H1 (cell line): ENCODE measurements at regions not wholly inside any gene's neighbourhood (a gene's known extent, or its start where the extent isn't known, plus 50 kb on each side); places are given as distances from the start of the nearest gene placed in this dataset.

Source experiments
- CTCF ChIA-PET: fragments of 300-600 bp; sonication (Branson Sonifier 250); formaldehyde crosslinking; loops from one replicate; lab custom pipeline; 2021; ENCODE audit not compliant: partially characterized antibody; lab: Charles Lee
- POLR2A ChIA-PET: fragments of 300-600 bp; sonication (Branson Sonifier 250); formaldehyde crosslinking; loops from one replicate; lab custom pipeline; 2021; ENCODE audit warnings: inconsistent platforms; ENCODE audit not compliant: partially characterized antibody; lab: Charles Lee
- DNase-seq, 2 experiments: peaks; one replicate each; pipeline versions ENCODE4 v3.0.0 to v3.0.0-alpha.2; 2010 to 2022; ENCODE audit warnings: low spot score in 2 of 2, low read depth in 1 of 2, mixed read lengths in 1 of 2
- FAIRE-seq: peaks from 2 replicates; lab custom pipeline; 2011; peaks lifted over from hg19 to GRCh38; lab: Jason Lieb, UNC
- H2AFZ ChIP-seq: 2 replicates; pipeline ENCODE4 v1.8.1; 2012; ENCODE audit warnings: low read length, inconsistent platforms
- H2AK5ac ChIP-seq: 2 replicates; pipeline ENCODE4 v1.6.1; 2013; ENCODE audit warnings: low read depth, low read length
- H2BK120ac ChIP-seq: replicated peaks from 2 replicates; pipeline ENCODE3; 2013; ENCODE audit warnings: low read depth, low read length, inconsistent platforms
- H2BK12ac ChIP-seq: 2 replicates; pipeline ENCODE4 v1.6.1; 2013; ENCODE audit warnings: low read depth, low read length
- H2BK15ac ChIP-seq: 2 replicates; pipeline ENCODE4 v1.6.1; 2013; ENCODE audit warnings: low read length
- H2BK20ac ChIP-seq: 2 replicates; pipeline ENCODE4 v1.6.1; 2013; ENCODE audit warnings: low read length
- H2BK5ac ChIP-seq: 2 replicates; pipeline ENCODE4 v1.6.1; 2013; ENCODE audit warnings: low read depth, low read length
- H3K14ac ChIP-seq: 2 replicates; pipeline ENCODE4 v1.6.1; 2013; ENCODE audit warnings: inconsistent platforms; ENCODE audit not compliant: insufficient read length
- H3K18ac ChIP-seq: 2 replicates; pipeline ENCODE4 v1.6.1; 2013; ENCODE audit warnings: low read length; ENCODE audit errors: extremely low read depth
- H3K23ac ChIP-seq: 2 replicates; pipeline ENCODE4 v1.6.1; 2013; ENCODE audit warnings: inconsistent platforms; ENCODE audit not compliant: insufficient read length
- H3K23me2 ChIP-seq: 2 replicates; pipeline ENCODE4 v1.6.1; 2013; ENCODE audit warnings: low read depth, low read length
- H3K27ac ChIP-seq: 2 replicates; pipeline ENCODE4 v1.6.1; 2011; ENCODE audit warnings: low read depth, low read length, inconsistent platforms
- H3K27me3 ChIP-seq, 4 experiments: replicated peaks in 1 of 4; 1 replicate in 1 of 4; 2 replicates in 3 of 4; pipeline versions ENCODE4 v1.6.1 to v1.8.1; 2011 to 2013; ENCODE audit warnings: low read length in 3 of 4, mild to moderate bottlenecking in 3 of 4, inconsistent platforms in 2 of 4, mixed read lengths in 2 of 4, moderate library complexity in 1 of 4; ENCODE audit not compliant: control insufficient read depth in 3 of 4, insufficient read depth in 3 of 4; ENCODE audit errors: extremely low read depth in 1 of 4
- H3K36me3 ChIP-seq, 4 experiments: 2 replicates each; pipeline versions ENCODE4 v1.6.1 to v1.8.1; 2011 to 2013; ENCODE audit warnings: mild to moderate bottlenecking in 4 of 4, low read length in 3 of 4, moderate library complexity in 2 of 4, control low read depth in 1 of 4, inconsistent platforms in 1 of 4; ENCODE audit not compliant: insufficient read depth in 4 of 4, control insufficient read depth in 2 of 4
- H3K4ac ChIP-seq: replicated peaks from 2 replicates; pipeline ENCODE3; 2013; ENCODE audit warnings: low read length, low read depth, mixed read lengths, inconsistent platforms; ENCODE audit not compliant: insufficient read length
- H3K4me1 ChIP-seq, 4 experiments: replicated peaks in 1 of 4; 1 replicate in 1 of 4; 2 replicates in 3 of 4; pipeline versions ENCODE4 v1.6.1 to v1.8.1; 2011 to 2013; ENCODE audit warnings: low read length in 3 of 4, inconsistent platforms in 2 of 4, mixed read lengths in 1 of 4; ENCODE audit not compliant: insufficient read depth in 4 of 4, control insufficient read depth in 3 of 4
- H3K4me2 ChIP-seq, 2 experiments: 2 replicates each; pipeline versions ENCODE4 v1.6.1 to v1.8.1; 2011 to 2013; ENCODE audit warnings: low read depth in 2 of 2, low read length in 2 of 2, control low read depth in 1 of 2, inconsistent platforms in 1 of 2, mild to moderate bottlenecking in 1 of 2; ENCODE audit not compliant: insufficient read depth in 1 of 2
- H3K4me3 ChIP-seq, 4 experiments: fragments of 200-600, 300-600 bp in 1 of 4; sonication (generic), shearing (Covaris generic), sonication (Bioruptor Twin) in 1 of 4; 2 replicates each; pipeline versions ENCODE4 v1.5.1 to v1.8.1; 2011 to 2016; ENCODE audit warnings: low read length in 4 of 4, low read depth in 3 of 4, control low read depth in 2 of 4, inconsistent platforms in 2 of 4, mild to moderate bottlenecking in 2 of 4, mixed read lengths in 1 of 4, moderate library complexity in 1 of 4; ENCODE audit not compliant: insufficient read depth in 2 of 4; ENCODE audit errors: extremely low read depth in 1 of 4
- H3K56ac ChIP-seq: replicated peaks from 2 replicates; pipeline ENCODE3; 2013; ENCODE audit warnings: low read depth, mild to moderate bottlenecking, mixed read lengths, low read length, inconsistent platforms; ENCODE audit not compliant: insufficient read length
- H3K79me1 ChIP-seq: 2 replicates; pipeline ENCODE4 v1.6.1; 2013; ENCODE audit warnings: low read depth, low read length, control low read depth
- H3K79me2 ChIP-seq, 2 experiments: 2 replicates each; pipeline versions ENCODE4 v1.6.1 to v1.8.1; 2012 to 2013; ENCODE audit warnings: low read length in 2 of 2, mild to moderate bottlenecking in 2 of 2, inconsistent platforms in 1 of 2; ENCODE audit not compliant: insufficient read depth in 2 of 2, control insufficient read depth in 1 of 2
- H3K9ac ChIP-seq, 4 experiments: replicated peaks in 1 of 4; 1 replicate in 1 of 4; 2 replicates in 3 of 4; pipeline versions ENCODE4 v1.6.1 to v1.8.1; 2011 to 2013; ENCODE audit warnings: low read depth in 3 of 4, low read length in 3 of 4, control low read depth in 2 of 4, mild to moderate bottlenecking in 2 of 4, moderate library complexity in 2 of 4, inconsistent platforms in 1 of 4; ENCODE audit errors: extremely low read depth in 1 of 4
- H3K9me3 ChIP-seq, 2 experiments: 2 replicates each; pipeline versions ENCODE4 v1.6.1 to v1.8.1; 2012 to 2013; ENCODE audit warnings: mild to moderate bottlenecking in 2 of 2, moderate library complexity in 2 of 2, control low read depth in 1 of 2, inconsistent platforms in 1 of 2, low read depth in 1 of 2, low read length in 1 of 2, mixed read lengths in 1 of 2; ENCODE audit not compliant: insufficient read depth in 2 of 2
- H4K20me1 ChIP-seq, 2 experiments: replicated peaks in 1 of 2; 2 replicates each; pipeline versions ENCODE3 to v1.8.1; 2011 to 2013; ENCODE audit warnings: inconsistent platforms in 2 of 2, low read length in 2 of 2, mild to moderate bottlenecking in 1 of 2; ENCODE audit not compliant: insufficient read depth in 2 of 2, control insufficient read depth in 1 of 2
- H4K5ac ChIP-seq: 2 replicates; pipeline ENCODE4 v1.6.1; 2013; ENCODE audit warnings: low read length, low read depth, mixed read lengths, inconsistent platforms; ENCODE audit not compliant: insufficient read length
- H4K8ac ChIP-seq: 2 replicates; pipeline ENCODE4 v1.8.0; 2013; ENCODE audit warnings: mild to moderate bottlenecking, moderate library complexity, low read length, inconsistent platforms; ENCODE audit not compliant: insufficient read depth; ENCODE audit errors: extremely low read depth
- H4K91ac ChIP-seq: replicated peaks from 2 replicates; pipeline ENCODE3; 2013; ENCODE audit warnings: low read length, mixed read lengths, inconsistent platforms; ENCODE audit not compliant: insufficient read length
- ATF2 ChIP-seq: IDR thresholded peaks from 2 replicates; pipeline ENCODE4 v1.6.1; 2012; ENCODE audit warnings: low read length, inconsistent platforms
- BACH1 ChIP-seq: IDR thresholded peaks from 2 replicates; pipeline ENCODE4 v1.6.1; 2012; ENCODE audit warnings: low read length, improper control_type of control experiment
- CEBPB ChIP-seq: IDR thresholded peaks from 2 replicates; pipeline ENCODE4 v1.6.1; 2012; ENCODE audit warnings: low read depth, low read length
- HDAC6 ChIP-seq: IDR thresholded peaks from one replicate; pipeline ENCODE4 v1.7.1; 2012; ENCODE audit warnings: low read depth, mild to moderate bottlenecking, inconsistent platforms, low read length, moderate library complexity
- POU5F1 ChIP-seq: IDR thresholded peaks from 2 replicates; pipeline ENCODE4 v1.6.1; 2011; ENCODE audit warnings: low read depth, mild to moderate bottlenecking, low read length, moderate library complexity
- RFX5 ChIP-seq: IDR thresholded peaks from 2 replicates; pipeline ENCODE4 v1.6.1; 2011; ENCODE audit warnings: low read depth, low read length, improper control_type of control experiment, borderline replicate concordance
- RXRA ChIP-seq: IDR thresholded peaks from 2 replicates; pipeline ENCODE4 v1.6.1; 2011; ENCODE audit warnings: low read depth, mild to moderate bottlenecking, low read length, moderate library complexity; ENCODE audit not compliant: insufficient read depth
- SIN3A ChIP-seq, 2 experiments: IDR thresholded peaks in 1 of 2; conservative IDR thresholded peaks in 1 of 2; 2 replicates each; pipeline ENCODE4 v1.6.1; 2011 to 2012; ENCODE audit warnings: low read length in 2 of 2, improper control_type of control experiment in 1 of 2, low read depth in 1 of 2, mild to moderate bottlenecking in 1 of 2
- SIX5 ChIP-seq: IDR thresholded peaks from 2 replicates; pipeline ENCODE4 v1.6.1; 2011; ENCODE audit warnings: mild to moderate bottlenecking, low read depth, low read length
- SP1 ChIP-seq: IDR thresholded peaks from 2 replicates; pipeline ENCODE4 v1.6.1; 2011; ENCODE audit warnings: low read depth, low read length
- SUZ12 ChIP-seq: fragments of 200-600 bp; sonication (generic); IDR thresholded peaks from 2 replicates; pipeline ENCODE4 v1.6.1; 2012; ENCODE audit warnings: mild to moderate bottlenecking, inconsistent platforms, low read length, moderate library complexity, mixed read lengths
- TAF7 ChIP-seq: optimal IDR thresholded peaks from 2 replicates; pipeline ENCODE3; 2011; ENCODE audit warnings: low read depth, mild to moderate bottlenecking, inconsistent platforms, low read length, moderate library complexity, borderline replicate concordance
- WGBS, 2 experiments: shearing (Covaris generic) in 1 of 2; methylation state at CpG; one replicate each; pipeline versions ENCODE4 v1.1.6 to v1.1.7; 2013 to 2015; ENCODE audit warnings: low lambda C conversion rate in 2 of 2, mixed read lengths in 2 of 2, inconsistent platforms in 1 of 2, low coverage in 1 of 2, missing lambda C conversion rate in 1 of 2; ENCODE audit not compliant: insufficient replicate concordance in 2 of 2, insufficient coverage in 1 of 2, insufficient read length in 1 of 2; ENCODE audit errors: extremely low coverage in 1 of 2, missing lambda C conversion rate in 1 of 2; 5-methylcytosine and 5-hydroxymethylcytosine counted together

- Histone ChIP-seq H3K23ac (no peak overlapping the region), H3K36me3 (no peaks in the 10 kb centered on the region), H3K14ac (no peak overlapping the region), H4K5ac (no peak overlapping the region), H3K4ac (no peak overlapping the region), H3K23me2 (no peaks in the 10 kb centered on the region), H3K9ac (no peak overlapping the region), H3K4me1 (peaks cover 0 to 7% (median 1%) of the 10 kb centered on the region in 4 experiments; a peak in 4 of 7 replicates), H2BK12ac (no peak overlapping the region), H2BK120ac (no peak overlapping the region), H4K20me1 (no peaks in the 10 kb centered on the region), H3K56ac (no peak overlapping the region), H3K27me3 (no peaks in the 10 kb centered on the region), H2AFZ (peak overlapping the region; percentile 89; the same call in 1 of the 2 replicates), H2BK15ac (no peak overlapping the region), H3K9me3 (no peaks in the 10 kb centered on the region), H3K4me3 (no peak overlapping the region), H4K8ac (no peak overlapping the region), H3K27ac (no peak overlapping the region), H2AK5ac (no peak overlapping the region), H2BK20ac (no peak overlapping the region), H2BK5ac (no peak overlapping the region), H3K4me2 (no peak overlapping the region), H3K79me1 (no peaks in the 10 kb centered on the region), H3K18ac (no peak overlapping the region), H4K91ac (no peak overlapping the region), H3K79me2 (no peaks in the 10 kb centered on the region)
- ChIA-PET POLR2A (no interaction called here), CTCF (no interaction called here)
- DNase-seq (no peak), FAIRE-seq (no peak)
- WGBS, 2 experiments = 91% methylated on average over 2 of the region's 2 CpGs; no CpG with 5 or more reads in 1 of the 2 experiments
- TF ChIP-seq RFX5 = no peak
- TF ChIP-seq SUZ12 = no peak
- TF ChIP-seq BACH1 = no peak
- no peak for TF ChIP-seq SIX5
- no peak for TF ChIP-seq ATF2
- no peak for TF ChIP-seq TAF7
- TF ChIP-seq SIN3A (conservative IDR thresholded peaks at IDR 0.05 in 1 of 2, IDR thresholded peaks at IDR 0.05 in 1 of 2; ENCODE audit: low read depth in 1 of 2, low read length in 2 of 2) = no peak
- TF ChIP-seq RXRA = no peak
- no peak for TF ChIP-seq HDAC6
- no peak for TF ChIP-seq POU5F1
- TF ChIP-seq CEBPB = no peak
- no peak for TF ChIP-seq SP1
Measured at GRCh38 chr3:144546539-144546938, 574.9 kb downstream of the DIPK2A start.
